ENCODE measurements at regions not wholly inside any gene's neighbourhood (a gene's known extent, or its start where the extent isn't known, plus 50 kb on each side); places are given as distances from the start of the nearest gene placed in this dataset.

- H3K9me3 ChIP-seq = peaks cover 0 to 4% (median 0%) of the 10 kb centered on the region in 3 donors
- H3K27ac ChIP-seq = no peak overlapping the region
- H3K4me1 ChIP-seq = no peaks in the 10 kb centered on the region
- H3K27me3 ChIP-seq = no peaks in the 10 kb centered on the region
- no peak for DNase-seq
- TF ChIP-seq CTCF (IDR thresholded peaks at IDR 0.05) = no peak
- no peak for TF ChIP-seq POLR2A (IDR thresholded peaks at IDR 0.05)
- WGBS, 2 donors = 59 to 60% methylated on average over 1 of the region's 1 CpG
- H3K36me3 ChIP-seq = no peaks in the 10 kb centered on the region
- intact Hi-C loops (cut with DNase I) = no loop called here
- H3K4me3 ChIP-seq = no peak overlapping the region
Observed at GRCh38 chr21:27691006-27691405, 724.1 kb upstream of the ADAMTS5 start.

GRCh38 chr21:27690426-27690825 is 723.5 kb upstream of the ADAMTS5 start:
- H3K36me3 ChIP-seq = no peaks in the 10 kb centered on the region
- H3K27me3 ChIP-seq = no peaks in the 10 kb centered on the region
- 42 to 53% methylated on average over 4 of the region's 4 CpGs for WGBS, 2 donors
- H3K4me3 ChIP-seq = no peak overlapping the region
- H3K4me1 ChIP-seq = no peaks in the 10 kb centered on the region
- peaks cover 0 to 4% (median 0%) of the 10 kb centered on the region in 3 donors for H3K9me3 ChIP-seq
- intact Hi-C loops (cut with DNase I) = no loop called here
- DNase-seq = no peak
- TF ChIP-seq CTCF (IDR thresholded peaks at IDR 0.05) = no peak
- TF ChIP-seq POLR2A (IDR thresholded peaks at IDR 0.05) = no peak
- no peak overlapping the region for H3K27ac ChIP-seq

GRCh38 chr21:27688773-27689172 is 721.9 kb upstream of the ADAMTS5 start:
- intact Hi-C loops (cut with DNase I) = no loop called here
- no peak for TF ChIP-seq CTCF (IDR thresholded peaks at IDR 0.05)
- TF ChIP-seq POLR2A (IDR thresholded peaks at IDR 0.05) = no peak
- Histone ChIP-seq H3K27me3 (no peaks in the 10 kb centered on the region), H3K9me3 (peaks cover 0 to 4% (median 0%) of the 10 kb centered on the region in 3 donors), H3K36me3 (no peaks in the 10 kb centered on the region), H3K4me1 (no peaks in the 10 kb centered on the region), H3K4me3 (no peak overlapping the region), H3K27ac (no peak overlapping the region)
- DNase-seq = no peak

- H3K27me3 ChIP-seq = no peaks in the 10 kb centered on the region
- no peak overlapping the region for H3K4me3 ChIP-seq
- intact Hi-C loops (cut with DNase I) = no loop called here
- H3K4me1 ChIP-seq = no peaks in the 10 kb centered on the region
- no peaks in the 10 kb centered on the region for H3K36me3 ChIP-seq
- WGBS, 2 donors = 39% methylated on average over 2 of the region's 2 CpGs
- DNase-seq = no peak
- H3K9me3 ChIP-seq = no peaks in the 10 kb centered on the region
- no peak overlapping the region for H3K27ac ChIP-seq
- TF ChIP-seq CTCF (IDR thresholded peaks at IDR 0.05) (no peak), POLR2A (IDR thresholded peaks at IDR 0.05) (no peak)
Observed at GRCh38 chr21:27683292-27683691, 716.4 kb upstream of the ADAMTS5 start.

- Histone ChIP-seq H3K27me3 (no peaks in the 10 kb centered on the region), H3K27ac (no peak overlapping the region), H3K4me1 (no peaks in the 10 kb centered on the region), H3K9me3 (no peaks in the 10 kb centered on the region), H3K36me3 (no peaks in the 10 kb centered on the region), H3K4me3 (no peak overlapping the region)
- DNase-seq = no peak
- intact Hi-C loops (cut with DNase I) = no loop called here
- 25 to 44% methylated on average over 2 of the region's 2 CpGs for WGBS, 2 donors
- TF ChIP-seq CTCF (IDR thresholded peaks at IDR 0.05) (no peak), POLR2A (IDR thresholded peaks at IDR 0.05) (no peak)
Observed at GRCh38 chr21:27681841-27682240, 715.0 kb upstream of the ADAMTS5 start.
